HG03097 (cell line): ENCODE measurements at regions not wholly inside any gene's neighbourhood (a gene's known extent, or its start where the extent isn't known, plus 50 kb on each side); places are given as distances from the start of the nearest gene placed in this dataset.
"Not testable (repeated sequence)": the region's sequence is repeated elsewhere in the genome, so short reads cannot be mapped to it uniquely, and the experiment has no call there.

Experiments
- ATAC-seq: cut with Tn5 transposase; IDR thresholded peaks from one replicate; pipeline ENCODE4 v1.9.1; 2021; ENCODE audit not compliant: unreplicated experiment, low FRiP score

DNA sequence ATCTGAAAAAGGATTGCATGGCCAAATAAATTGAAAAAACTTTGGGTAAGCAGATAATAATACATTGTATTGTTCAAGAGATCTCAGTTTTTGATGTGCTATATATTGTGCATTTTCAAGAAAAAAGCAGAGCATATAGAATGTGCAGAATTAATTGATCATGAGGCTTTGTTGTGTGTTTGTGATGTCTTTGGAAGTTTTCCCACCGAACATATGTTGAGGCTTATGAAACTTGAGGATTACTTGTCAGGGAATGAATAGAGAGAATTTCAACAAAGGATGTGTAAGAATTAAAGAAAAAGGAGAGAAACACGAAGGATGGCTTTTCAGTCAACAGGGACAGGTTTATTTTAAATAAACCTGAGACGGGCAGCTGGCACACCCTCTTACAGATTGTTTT is 232.5 kb upstream of the POU1F1 start:
- ATAC-seq: no peak

DNA sequence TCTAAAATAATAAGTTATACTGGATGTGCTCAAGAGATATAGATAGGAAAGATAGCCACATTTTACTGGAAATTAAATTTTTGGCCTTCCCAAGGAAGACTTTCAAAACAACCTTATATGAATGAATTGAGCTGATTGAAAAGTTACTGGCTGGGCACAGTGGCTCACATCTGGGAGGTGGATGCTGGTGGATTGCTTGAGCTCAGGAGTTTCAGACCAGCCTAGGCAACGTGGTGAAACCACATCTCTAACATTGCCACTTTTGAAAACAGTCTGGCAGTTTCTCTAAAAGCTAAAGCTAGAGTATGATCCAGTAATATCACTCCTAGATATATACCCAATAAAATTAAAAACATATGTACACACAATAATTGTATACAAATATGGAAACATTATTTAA is 231.4 kb upstream of the POU1F1 start:
- no peak for ATAC-seq

DNA sequence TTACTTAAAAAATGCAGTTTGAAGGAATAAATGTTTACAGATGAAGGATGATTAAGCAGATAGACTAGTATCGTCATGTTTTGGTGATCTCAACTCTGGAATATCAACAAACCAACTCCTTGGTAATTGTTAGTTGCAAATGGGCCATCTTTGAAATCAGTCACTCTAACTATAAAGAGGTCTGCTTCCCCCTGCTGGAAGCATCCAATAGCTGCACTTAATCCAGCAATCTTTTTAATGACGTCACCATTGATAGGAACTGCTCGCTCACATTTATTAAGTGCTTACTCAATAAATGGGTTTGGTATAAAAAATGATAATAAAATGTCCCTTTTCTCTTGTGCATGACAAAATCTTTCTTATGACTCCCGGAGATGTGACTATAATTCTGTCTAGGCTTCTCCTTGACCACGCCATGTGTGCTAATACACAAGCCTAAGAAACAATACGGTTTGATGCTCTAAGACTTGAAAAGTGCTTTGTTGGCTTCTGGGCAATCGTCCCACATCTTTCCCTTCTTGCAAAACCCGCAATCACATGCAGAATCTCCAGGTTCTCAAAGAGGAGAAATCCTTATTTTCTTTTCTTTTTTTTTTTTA is 227.6 kb upstream of the POU1F1 start:
- ATAC-seq: peak; percentile 73

DNA sequence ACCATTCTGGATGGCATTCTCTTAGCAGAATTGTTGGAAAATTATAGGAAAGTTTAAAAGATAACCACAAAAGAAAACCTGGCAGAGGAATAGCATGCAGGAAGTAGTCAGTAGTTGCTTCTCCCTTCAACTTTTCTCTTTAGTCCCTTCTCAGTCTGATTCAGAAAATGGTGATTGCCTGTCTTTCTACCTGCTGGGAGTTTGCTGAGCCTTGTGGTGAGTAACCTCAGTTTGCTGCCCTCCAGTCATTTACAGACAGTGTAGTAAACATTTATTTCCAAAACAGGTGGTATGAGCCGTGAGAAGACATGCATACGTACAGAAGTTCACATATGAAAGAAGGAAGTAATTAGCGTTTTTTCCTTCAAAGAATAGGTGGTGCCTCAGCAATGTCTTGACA is 224.7 kb upstream of the POU1F1 start:
- no peak for ATAC-seq

DNA sequence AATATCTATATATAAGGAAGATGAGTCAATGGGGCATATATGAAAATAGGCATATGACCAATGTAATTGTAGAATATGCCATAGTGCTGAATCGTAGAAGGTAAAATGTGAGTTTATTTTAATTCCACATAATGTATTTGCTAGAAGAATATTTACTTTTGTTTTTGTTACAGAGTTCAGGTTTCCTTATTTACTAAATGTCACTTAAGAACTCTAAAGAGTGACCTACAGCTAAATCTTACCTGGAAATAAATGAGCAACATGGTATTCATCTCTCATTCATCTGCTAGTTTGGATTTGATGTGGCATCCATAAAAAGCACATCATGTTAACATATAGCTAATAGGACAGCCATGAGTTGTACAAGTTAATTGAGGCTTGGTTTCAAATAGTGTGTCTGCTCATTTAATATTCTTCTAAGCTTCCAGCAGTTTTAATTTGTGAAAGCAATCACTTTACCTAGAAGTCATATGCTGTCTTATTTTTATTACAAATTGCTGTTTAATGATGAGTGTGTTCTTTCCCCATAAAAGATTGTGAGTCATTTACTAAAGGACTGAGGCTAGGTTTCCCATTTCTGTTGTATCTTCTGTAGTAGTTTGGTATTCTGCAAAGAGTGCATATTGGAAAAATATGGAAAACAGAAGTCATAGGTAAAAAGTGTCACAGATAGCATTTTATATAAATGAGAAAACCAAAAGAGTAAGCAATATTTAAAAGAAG is 222.1 kb upstream of the POU1F1 start:
- ATAC-seq: no peak

DNA sequence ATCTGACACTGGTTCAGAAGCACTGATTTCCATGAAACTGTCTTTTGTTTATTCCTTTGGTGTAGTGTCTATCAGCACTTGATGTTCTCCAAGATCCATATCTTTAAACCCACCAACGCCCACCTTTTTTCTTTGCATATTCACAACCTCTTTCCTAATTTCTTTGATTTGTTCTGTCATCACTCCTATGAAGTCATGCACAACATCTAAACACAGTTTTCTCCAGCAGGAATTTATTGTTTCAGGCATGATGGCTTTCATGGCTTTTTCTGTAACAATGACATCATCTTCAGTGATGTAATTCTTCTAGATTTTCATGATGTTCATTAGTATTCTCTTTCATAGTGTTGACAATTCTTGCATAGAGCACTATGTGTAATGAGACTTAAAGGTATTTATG is 219.6 kb upstream of the POU1F1 start:
- no peak for ATAC-seq

DNA sequence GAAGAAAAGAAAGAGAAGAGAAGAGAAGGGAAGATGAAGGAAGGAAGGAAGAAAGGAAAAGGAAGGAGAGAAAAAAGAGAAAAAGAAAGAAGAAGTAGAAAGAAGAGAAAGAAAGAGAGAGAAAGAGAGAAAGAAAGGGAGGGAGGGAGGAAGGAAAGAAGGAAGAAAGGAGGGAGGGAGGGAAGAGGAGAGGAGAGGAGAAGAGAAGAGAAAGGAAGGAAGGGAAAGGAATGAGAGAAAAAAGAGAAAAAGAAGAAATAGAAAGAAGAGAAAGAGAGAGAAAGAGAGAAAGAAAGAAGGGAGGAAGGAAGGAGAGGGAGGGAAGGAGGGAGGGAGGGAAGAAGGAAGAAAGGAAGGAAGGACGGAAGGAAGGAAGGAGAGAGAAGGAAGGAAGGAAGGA is 217.9 kb upstream of the POU1F1 start:
- no peak for ATAC-seq

DNA sequence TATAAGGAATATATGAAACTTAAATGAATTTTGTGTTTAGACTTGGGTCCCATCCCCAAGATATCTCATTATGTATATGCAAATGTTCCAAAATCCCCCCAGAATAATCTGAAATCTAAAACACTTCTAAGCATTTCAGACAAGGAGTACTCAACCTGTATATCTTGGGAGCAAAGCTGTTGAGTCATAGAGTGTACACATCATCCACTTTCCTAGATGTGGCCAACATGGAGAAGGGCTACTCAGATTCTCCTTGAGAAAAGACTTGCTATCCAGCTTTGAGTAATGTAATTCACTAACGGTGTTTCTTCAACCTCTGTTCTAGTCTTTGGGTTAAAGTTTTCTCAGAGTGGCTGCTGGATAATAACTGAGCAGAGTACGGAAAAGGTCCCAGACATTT is 215.5 kb upstream of the POU1F1 start:
- no peak for ATAC-seq

DNA sequence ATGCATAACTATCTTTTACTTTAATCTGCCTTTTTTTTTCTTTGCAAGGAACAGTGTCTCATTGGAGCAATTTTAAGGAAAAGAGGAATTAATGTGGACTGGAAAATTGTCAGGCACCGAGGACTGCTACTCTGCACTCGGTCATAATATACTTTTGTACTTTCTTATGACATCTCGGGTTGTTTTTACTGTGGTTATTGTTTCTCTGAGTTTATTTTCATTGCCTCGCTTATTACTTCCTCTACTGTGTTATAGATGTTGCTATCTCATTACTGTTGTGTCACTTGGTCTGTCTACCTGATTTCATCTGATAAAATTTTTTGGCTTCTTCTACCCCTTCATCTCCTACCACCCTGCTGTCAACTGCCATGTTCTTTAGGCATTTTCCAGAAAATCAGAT is 213.5 kb upstream of the POU1F1 start:
- no peak for ATAC-seq

DNA sequence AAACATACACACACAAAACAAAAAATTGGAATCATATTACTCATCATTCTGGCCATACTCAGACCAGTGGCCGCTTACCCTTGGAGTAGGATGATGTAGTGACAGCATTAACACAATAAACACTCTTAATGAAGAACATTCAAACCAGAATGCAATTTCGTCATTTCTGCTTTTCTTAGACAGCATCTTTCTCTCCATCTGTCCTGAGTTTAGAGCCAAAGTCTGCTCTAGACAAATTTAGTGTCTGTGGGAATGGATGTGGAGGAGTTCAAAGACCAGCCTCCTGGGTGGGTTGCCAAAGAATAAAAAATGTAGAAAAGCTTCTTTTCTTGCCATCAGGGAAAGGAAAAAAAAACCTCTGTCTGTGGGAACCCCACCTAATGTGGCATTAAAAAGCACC is 212.4 kb upstream of the POU1F1 start:
- ATAC-seq: no peak

DNA sequence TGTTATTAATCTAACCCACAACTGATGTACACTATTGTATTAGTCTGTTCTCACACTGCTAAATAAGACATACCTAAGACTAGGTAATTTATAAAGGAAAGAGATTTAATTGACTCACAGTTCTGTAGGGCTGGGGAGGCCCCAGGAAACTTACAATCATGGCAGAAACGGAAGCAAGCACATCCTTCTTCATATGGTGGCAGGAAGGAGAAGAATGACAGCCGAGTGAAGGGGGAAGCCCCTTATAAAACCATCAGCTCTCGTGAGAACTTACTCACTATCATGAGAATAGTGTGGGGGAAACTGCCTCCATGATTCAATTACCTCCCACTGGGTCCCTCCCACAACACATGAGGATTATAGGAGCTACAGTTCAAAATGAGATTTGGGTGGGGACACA is 210.3 kb upstream of the POU1F1 start:
- not testable (repeated sequence) for ATAC-seq

DNA sequence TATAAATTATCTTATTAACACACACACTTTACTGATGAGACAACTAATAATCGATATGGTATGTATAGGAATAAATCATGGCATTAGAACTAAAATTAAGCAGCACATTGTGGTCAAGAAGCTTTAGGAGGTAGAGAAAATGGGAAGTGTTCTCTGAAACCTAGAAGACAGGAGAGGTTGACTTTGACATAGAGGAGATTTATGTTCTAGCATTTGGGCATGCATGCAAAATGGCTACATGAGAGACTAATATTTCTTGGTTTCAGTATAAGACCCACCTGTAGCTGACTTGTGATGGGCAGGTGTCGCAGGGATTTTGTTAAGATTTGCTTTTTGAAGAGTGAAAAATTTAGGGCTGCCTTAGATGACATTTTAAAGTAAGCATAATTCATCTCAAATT is 209.7 kb upstream of the POU1F1 start:
- ATAC-seq: no peak

DNA sequence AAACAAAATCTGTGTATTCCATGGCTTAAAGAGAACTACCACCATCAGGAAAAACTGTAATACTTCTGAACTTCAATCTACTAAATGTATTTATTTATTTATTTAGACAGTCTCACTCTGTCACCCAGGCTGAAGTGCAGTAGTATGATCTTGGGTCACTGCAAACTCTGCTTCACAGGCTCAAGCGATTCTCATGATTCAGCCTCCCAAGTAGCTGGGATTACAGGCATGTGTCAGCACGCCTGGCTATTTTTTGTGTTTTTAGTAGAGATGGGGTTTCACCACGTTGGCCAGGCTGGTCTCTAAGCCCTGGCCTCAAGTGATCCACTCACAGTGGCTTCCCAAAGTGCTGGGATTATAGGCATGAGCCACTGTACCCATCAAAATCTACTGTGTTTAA is 202.3 kb upstream of the POU1F1 start:
- no peak for ATAC-seq

DNA sequence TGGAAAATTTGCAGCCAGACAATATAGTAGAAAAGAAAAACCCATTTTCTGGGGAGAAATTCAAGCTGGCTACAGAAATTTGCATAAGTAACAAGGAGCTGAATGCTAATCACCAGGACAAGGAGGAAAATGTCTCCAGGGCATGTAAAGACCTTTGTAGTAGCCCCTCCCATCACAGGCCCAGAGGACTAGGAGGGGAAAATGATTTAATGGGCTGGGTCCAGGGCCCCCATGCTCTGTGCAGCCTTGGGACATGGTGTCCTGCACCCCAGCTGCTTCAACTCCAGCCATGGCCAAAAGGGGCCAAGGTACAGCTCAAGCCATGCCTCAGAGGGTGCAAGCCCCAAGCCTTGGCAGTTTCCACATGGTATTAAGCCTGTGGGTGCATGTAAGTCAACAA is 197.6 kb upstream of the POU1F1 start:
- no peak for ATAC-seq

DNA sequence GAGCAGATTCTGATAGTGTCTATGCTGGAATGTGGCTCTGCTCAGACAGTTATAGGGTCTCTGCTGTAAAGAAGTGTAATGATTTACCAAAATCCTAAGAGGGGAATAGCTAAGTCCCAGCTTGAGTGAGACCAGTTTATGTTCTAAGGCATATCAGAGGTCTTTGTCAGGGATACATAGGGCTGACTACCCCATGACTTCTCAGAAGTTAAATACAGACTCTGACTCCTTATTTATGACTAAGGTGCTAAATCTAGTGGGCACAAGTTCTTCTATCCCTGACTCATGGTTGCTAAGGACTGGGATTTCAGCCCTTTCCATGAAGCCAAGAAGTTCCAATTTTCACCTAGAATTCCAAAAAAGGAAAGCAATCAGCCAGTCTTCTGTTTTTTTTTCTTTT is 192.6 kb upstream of the POU1F1 start:
- ATAC-seq: no peak

DNA sequence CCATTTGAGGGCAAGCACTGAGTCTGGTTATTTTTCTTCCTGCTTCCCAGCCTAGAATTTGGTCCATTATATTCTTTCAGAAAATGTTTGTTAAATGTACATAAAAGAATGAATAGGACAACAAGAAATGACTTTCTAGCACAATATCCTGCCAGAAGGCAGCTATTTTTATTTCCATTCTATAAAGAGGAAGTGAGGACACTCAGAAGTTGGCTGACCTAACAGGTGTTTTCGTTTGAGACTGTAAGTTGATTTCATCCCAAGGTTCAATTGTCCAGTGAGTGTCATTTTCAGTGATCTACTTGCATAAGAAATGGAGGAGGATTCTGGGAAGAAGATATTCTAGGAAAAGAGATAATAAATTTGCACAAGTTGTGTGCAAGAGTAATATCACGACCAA is 191.9 kb upstream of the POU1F1 start:
- no peak for ATAC-seq

DNA sequence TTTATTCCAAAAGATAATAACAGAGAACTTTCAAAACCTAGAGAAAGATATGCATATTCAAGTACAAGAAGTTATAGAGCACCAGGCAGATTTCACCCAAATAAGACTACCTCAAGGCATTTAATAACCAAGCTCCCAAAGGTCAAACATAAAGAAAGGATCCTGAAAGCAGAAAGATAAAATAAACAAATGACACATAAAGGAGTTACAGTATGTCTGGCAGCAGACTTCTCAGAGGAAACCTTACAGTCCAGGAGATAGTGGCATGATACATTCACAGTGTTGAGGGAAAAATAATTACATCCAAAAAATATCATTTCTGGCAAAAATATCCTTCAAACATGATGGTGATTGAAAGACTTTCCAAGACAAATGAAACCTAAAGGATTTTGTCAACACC is 185.8 kb upstream of the POU1F1 start:
- no peak for ATAC-seq

DNA sequence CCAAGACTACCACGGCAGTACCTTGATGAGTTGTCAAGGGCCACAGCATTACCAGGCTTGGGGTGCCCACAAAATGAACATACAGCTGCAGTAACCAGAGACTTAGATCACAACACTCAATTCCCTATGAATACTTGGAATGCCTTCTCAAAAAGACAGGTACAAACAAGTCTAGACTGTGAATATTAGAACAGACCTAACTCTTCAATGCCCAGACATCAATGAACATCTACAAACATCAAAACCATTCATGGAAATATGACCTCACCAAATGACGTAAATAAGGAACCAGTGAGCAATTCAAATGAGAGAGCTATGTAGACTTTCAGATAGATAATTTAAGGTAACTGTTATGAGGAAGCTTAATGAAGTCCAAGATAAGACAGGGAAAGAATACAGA is 185.1 kb upstream of the POU1F1 start:
- ATAC-seq: no peak

DNA sequence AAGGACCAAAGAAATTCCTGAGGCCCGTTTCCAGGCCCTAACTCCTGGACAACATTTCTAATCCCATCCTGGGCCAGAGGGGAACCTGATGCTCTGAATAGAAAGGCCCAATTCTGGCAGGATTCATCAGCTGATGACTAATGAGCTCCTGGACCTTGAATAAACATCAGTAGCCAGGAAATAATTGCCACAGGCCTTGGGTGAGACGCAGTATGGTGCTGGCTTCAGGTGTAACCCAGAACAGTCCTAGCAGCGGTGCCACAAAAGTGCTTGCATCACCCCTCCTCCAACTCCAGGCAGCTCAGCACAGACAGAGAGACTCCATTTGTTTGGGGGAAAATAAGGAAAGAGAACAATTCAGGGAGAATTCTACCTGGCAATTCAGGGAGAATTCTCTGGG is 184.7 kb upstream of the POU1F1 start:
- no peak for ATAC-seq

DNA sequence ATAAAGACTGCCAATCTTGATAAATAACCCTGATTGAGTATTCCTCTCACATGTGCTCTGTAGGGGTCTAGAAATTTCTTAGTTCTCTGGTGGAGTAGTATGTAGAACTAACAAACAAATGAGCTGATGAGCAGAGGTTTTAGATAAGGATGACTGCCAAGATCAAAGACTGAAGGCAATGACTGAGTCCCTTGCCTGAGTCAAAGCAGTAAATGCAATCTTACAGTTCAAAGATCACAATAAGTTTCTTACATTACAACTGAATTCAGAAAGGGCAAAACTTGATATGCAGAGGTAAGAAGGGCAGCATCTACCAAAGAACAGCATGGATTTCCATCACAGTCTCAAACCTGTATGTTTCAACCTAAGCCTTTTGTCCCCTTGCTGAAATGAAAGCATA is 172.2 kb upstream of the POU1F1 start:
- no peak for ATAC-seq

DNA sequence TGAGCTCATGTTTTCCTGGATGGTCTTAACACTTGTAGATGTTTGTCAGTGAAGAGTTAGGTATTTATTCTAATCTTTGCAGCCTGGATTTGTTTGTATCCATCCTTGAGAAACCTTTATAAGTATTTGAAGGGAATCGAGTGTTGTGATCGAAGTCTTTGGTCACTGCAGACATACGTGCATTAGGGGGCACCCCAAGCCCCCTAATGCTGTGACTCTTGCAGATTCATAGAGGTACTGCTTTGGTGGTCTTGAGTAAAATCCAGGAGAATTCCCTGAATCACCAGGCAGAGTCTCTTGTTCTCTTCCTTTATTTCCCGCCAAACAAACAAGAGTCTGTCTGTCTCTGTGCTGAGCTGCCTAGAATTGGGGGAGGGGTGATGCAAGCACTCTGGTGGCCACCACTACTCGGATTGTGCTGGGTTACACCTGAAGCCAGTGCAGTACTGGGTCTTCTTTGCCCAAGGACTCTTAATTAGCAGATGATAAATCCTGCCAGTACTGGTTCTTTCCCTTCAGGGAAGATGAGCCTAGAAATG is 170.5 kb upstream of the POU1F1 start:
- no peak for ATAC-seq

DNA sequence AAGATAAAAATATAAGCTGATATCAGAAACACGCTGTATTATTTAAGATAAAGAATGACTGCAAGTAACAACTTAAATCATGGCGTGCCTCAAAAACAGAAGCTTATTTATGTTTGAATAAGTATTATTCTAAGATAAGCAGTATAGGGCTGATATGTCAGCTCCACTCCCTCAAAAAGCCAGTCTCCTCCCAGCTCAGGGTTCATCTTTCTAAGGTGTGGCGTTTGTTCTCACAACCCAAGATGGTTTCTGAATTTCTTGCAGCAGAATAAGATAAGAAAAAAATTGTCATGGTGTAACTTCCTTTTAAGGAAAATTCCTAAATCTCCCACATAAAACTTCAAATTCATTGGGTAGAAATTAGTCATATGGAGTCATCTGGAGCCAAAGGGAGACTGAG is 166.1 kb upstream of the POU1F1 start:
- no peak for ATAC-seq
